A549 (cell line): ENCODE measurements at regions not wholly inside any gene's neighbourhood (a gene's known extent, or its start where the extent isn't known, plus 50 kb on each side); places are given as distances from the start of the nearest gene placed in this dataset.
"Not testable (repeated sequence)": the region's sequence is repeated elsewhere in the genome, so short reads cannot be mapped to it uniquely, and the experiment has no call there.

Source experiments
- ATAC-seq, 2 experiments: fragments of 200-7000 bp in 1 of 2; fragments of >200 bp in 1 of 2; cut with Nextera tagmentation in 1 of 2; cut with Tn5 transposase in 1 of 2; 3 replicates each; pipeline versions ENCODE4 v1.8.0 to v1.9.1; 2018 to 2020; ENCODE audit warnings: mild to moderate bottlenecking in 1 of 2, moderate library complexity in 1 of 2
- CTCF ChIA-PET: fragments of 300-600 bp; sonication (Branson Sonifier 250); formaldehyde crosslinking; extraction: SDS; loops from one replicate; lab custom pipeline; 2021; ENCODE audit warnings: antibody characterized with exemption, inconsistent platforms; lab: Yijun Ruan, JAX
- POLR2A ChIA-PET: fragments of 350-600 bp; formaldehyde crosslinking; extraction: SDS; loops from one replicate; lab custom pipeline; 2021; ENCODE audit warnings: antibody characterized with exemption, inconsistent platforms; lab: Yijun Ruan, JAX
- DNase-seq, 2 experiments: peaks; one replicate each; pipeline versions ENCODE4 v3.0.0 to v3.0.0-alpha.2; 2011 to 2016; ENCODE audit warnings: low read depth in 1 of 2, low spot score in 1 of 2
- FAIRE-seq: peaks from 2 replicates; lab custom pipeline; 2011; peaks lifted over from hg19 to GRCh38; lab: Jason Lieb, UNC
- H3K27ac ChIP-seq, 2 experiments: fragments of >200 bp; sonication (Bioruptor Twin); formaldehyde crosslinking; 3 replicates each; pipeline ENCODE4 v1.5.1; 2016 to 2017
- H3K4me1 ChIP-seq: fragments of >200 bp; sonication (Bioruptor Twin); formaldehyde crosslinking; 3 replicates; pipeline ENCODE4 v1.6.1; 2016
- H3K4me2 ChIP-seq: fragments of >200 bp; sonication (Bioruptor Twin); formaldehyde crosslinking; 3 replicates; pipeline ENCODE4 v1.6.1; 2016
- H3K4me3 ChIP-seq: fragments of >200 bp; sonication (Bioruptor Twin); formaldehyde crosslinking; 3 replicates; pipeline ENCODE4 v1.5.1; 2016
- H3K9me3 ChIP-seq: fragments of >200 bp; sonication (Bioruptor Twin); formaldehyde crosslinking; 3 replicates; pipeline ENCODE4 v1.6.1; 2016
- BCL3 ChIP-seq: fragments of >200 bp; sonication (Bioruptor Twin); formaldehyde crosslinking; IDR thresholded peaks from 3 replicates; pipeline ENCODE4 v1.6.1; 2016
- BHLHE40 ChIP-seq: IDR thresholded peaks from 2 replicates; pipeline ENCODE4 v1.6.1; 2012; ENCODE audit warnings: low read depth, low read length, inconsistent platforms
- CEBPB ChIP-seq, 2 experiments: fragments of >200 bp in 1 of 2; sonication (Bioruptor Twin) in 1 of 2; formaldehyde crosslinking in 1 of 2; IDR thresholded peaks; 2 replicates each; pipeline ENCODE4 v1.6.1; 2012 to 2016
- CHD2 ChIP-seq: fragments of 150-350 bp; IDR thresholded peaks from 2 replicates; pipeline ENCODE4 v1.6.1; 2014; ENCODE audit warnings: low read length; ENCODE audit not compliant: partially characterized antibody
- CTCF ChIP-seq: fragments of >200 bp; sonication (Bioruptor Twin); formaldehyde crosslinking; IDR thresholded peaks from 3 replicates; pipeline ENCODE4 v1.5.1; 2016
- EHMT2 ChIP-seq: fragments of 200-600 bp; sonication (generic); IDR thresholded peaks from 2 replicates; pipeline ENCODE4 v1.6.1; 2016; ENCODE audit warnings: antibody characterized with exemption, low read depth, mild to moderate bottlenecking, moderate library complexity
- ESRRA ChIP-seq: fragments of 150-350 bp; IDR thresholded peaks from 2 replicates; pipeline ENCODE4 v1.6.1; 2014; ENCODE audit warnings: mild to moderate bottlenecking, low read length, borderline replicate concordance
- FOSB ChIP-seq: fragments of 250-450 bp; sonication (Bioruptor Pico); IDR thresholded peaks from 2 replicates; pipeline ENCODE4 v1.5.0; 2020; ENCODE audit warnings: mild to moderate bottlenecking, moderate library complexity
- FOXS1 ChIP-seq: fragments of 250-450 bp; sonication (Bioruptor Pico); IDR thresholded peaks from 2 replicates; pipeline ENCODE4 v1.5.0; 2020; ENCODE audit warnings: mild to moderate bottlenecking, moderate library complexity
- HEYL ChIP-seq: fragments of 250-450 bp; sonication (Bioruptor Pico); IDR thresholded peaks from 2 replicates; pipeline ENCODE4 v1.8.0; 2021; ENCODE audit warnings: mild to moderate bottlenecking, moderate library complexity
- HOXA7 ChIP-seq: fragments of 250-450 bp; sonication (Bioruptor Pico); IDR thresholded peaks from 2 replicates; pipeline ENCODE4 v1.5.0; 2020; ENCODE audit warnings: mild to moderate bottlenecking, moderate library complexity
- JUN ChIP-seq, 2 experiments: fragments of >200 bp; sonication (Bioruptor Twin); formaldehyde crosslinking; IDR thresholded peaks; 2 replicates in 1 of 2; 3 replicates in 1 of 2; pipeline ENCODE4 v1.6.1; 2016 to 2017
- KDM1A ChIP-seq: fragments of 200-600 bp; sonication (generic); IDR thresholded peaks from 2 replicates; pipeline ENCODE4 v1.6.1; 2016; ENCODE audit warnings: low read depth, mild to moderate bottlenecking
- KDM5A ChIP-seq: fragments of 200-600 bp; sonication (generic); IDR thresholded peaks from 2 replicates; pipeline ENCODE4 v1.6.1; 2016; ENCODE audit warnings: antibody characterized with exemption, mild to moderate bottlenecking
- MAX ChIP-seq: IDR thresholded peaks from 2 replicates; pipeline ENCODE4 v1.6.1; 2012
- NFE2L2 ChIP-seq: fragments of 150-350 bp; conservative IDR thresholded peaks from 2 replicates; pipeline ENCODE4 v1.6.1; 2014; ENCODE audit warnings: low read length
- NPAS2 ChIP-seq: fragments of 250-450 bp; sonication (Bioruptor Pico); IDR thresholded peaks from 2 replicates; pipeline ENCODE4 v1.8.0; 2022; ENCODE audit warnings: mild to moderate bottlenecking, moderate library complexity, borderline replicate concordance
- NR3C1 ChIP-seq: fragments of >200 bp; sonication (Bioruptor Twin); formaldehyde crosslinking; IDR thresholded peaks from 3 replicates; pipeline ENCODE4 v1.6.1; 2017
- PHF8 ChIP-seq: fragments of 200-600 bp; sonication (generic); IDR thresholded peaks from 2 replicates; pipeline ENCODE4 v1.6.1; 2016; ENCODE audit warnings: low read depth, mild to moderate bottlenecking, antibody characterized with exemption, moderate library complexity, borderline replicate concordance
- RAD21 ChIP-seq, 2 experiments: fragments of >200 bp in 1 of 2; sonication (Bioruptor Twin) in 1 of 2; formaldehyde crosslinking in 1 of 2; IDR thresholded peaks in 1 of 2; conservative IDR thresholded peaks in 1 of 2; 2 replicates in 1 of 2; 3 replicates in 1 of 2; pipeline ENCODE4 v1.6.1; 2012 to 2018; ENCODE audit warnings: inconsistent platforms in 1 of 2
- RCOR1 ChIP-seq: fragments of 150-350 bp; IDR thresholded peaks from 2 replicates; pipeline ENCODE4 v1.6.1; 2014; ENCODE audit warnings: antibody characterized with exemption, low read length, low read depth
- REST ChIP-seq: fragments of 200-600 bp; sonication (generic); IDR thresholded peaks from 2 replicates; pipeline ENCODE4 v1.6.1; 2016; ENCODE audit warnings: antibody characterized with exemption, mild to moderate bottlenecking, moderate library complexity
- RFX5 ChIP-seq: fragments of 450-650 bp; IDR thresholded peaks from 2 replicates; pipeline ENCODE4 v1.7.1; 2014; ENCODE audit warnings: antibody characterized with exemption, mild to moderate bottlenecking, moderate library complexity
- RNF2 ChIP-seq: fragments of 200-600 bp; sonication (generic); IDR thresholded peaks from 2 replicates; pipeline ENCODE4 v1.6.1; 2016; ENCODE audit warnings: low read depth, mild to moderate bottlenecking, antibody characterized with exemption, moderate library complexity, borderline replicate concordance
- SMC3 ChIP-seq: fragments of >200 bp; sonication (Bioruptor Twin); formaldehyde crosslinking; IDR thresholded peaks from 3 replicates; pipeline ENCODE4 v1.6.1; 2018; ENCODE audit warnings: inconsistent platforms
- TP53 ChIP-seq: fragments of 250-450 bp; sonication (Bioruptor Pico); IDR thresholded peaks from 2 replicates; pipeline ENCODE4 v1.5.0; 2021; ENCODE audit warnings: mild to moderate bottlenecking, moderate library complexity
- ZC3H11A ChIP-seq: fragments of 450-650 bp; IDR thresholded peaks from 2 replicates; pipeline ENCODE4 v1.6.1; 2014; ENCODE audit warnings: antibody characterized with exemption, mild to moderate bottlenecking
- ZFP36 ChIP-seq: fragments of 450-650 bp; IDR thresholded peaks from 2 replicates; pipeline ENCODE4 v1.6.1; 2014; ENCODE audit warnings: borderline replicate concordance; ENCODE audit not compliant: partially characterized antibody
- ZNF302 ChIP-seq: fragments of 250-450 bp; sonication (Bioruptor Pico); IDR thresholded peaks from 2 replicates; pipeline ENCODE4 v1.9.0; 2021; ENCODE audit warnings: inconsistent platforms, mild to moderate bottlenecking, moderate library complexity
- WGBS: methylation state at CpG from one replicate; pipeline ENCODE4 v1.1.6; 2017; ENCODE audit errors: missing lambda C conversion rate; 5-methylcytosine and 5-hydroxymethylcytosine counted together

- ATAC-seq (no peak), FAIRE-seq (no peak), DNase-seq (no peak)
- no peaks in the 10 kb centered on the region for H3K9me3 ChIP-seq
- 25% methylated on average over 3 of the region's 3 CpGs for WGBS
- no peak overlapping the region for H3K4me2 ChIP-seq
- H3K4me1 ChIP-seq = no peaks in the 10 kb centered on the region
- TF ChIP-seq KDM5A = no peak
- TF ChIP-seq BCL3 = no peak
- no peak for TF ChIP-seq ZNF302
- TF ChIP-seq CEBPB (IDR thresholded peaks at IDR 0.05) = no peak
- TF ChIP-seq ZC3H11A = no peak
- no peak for TF ChIP-seq RNF2
- no peak for TF ChIP-seq RCOR1
- no peak for TF ChIP-seq CHD2
- no peak for TF ChIP-seq MAX
- no peak for TF ChIP-seq CTCF
- no peak for TF ChIP-seq SMC3
- ChIA-PET POLR2A (no interaction called here), CTCF (no interaction called here)
- no peak overlapping the region for H3K27ac ChIP-seq
- H3K4me3 ChIP-seq = no peak overlapping the region
Measured at GRCh38 chr1:103441342-103441741, 84.2 kb upstream of the RNPC3 start.

- H3K9me3 ChIP-seq, FAIRE-seq, POLR2A ChIA-PET, CTCF ChIA-PET, DNase-seq, ATAC-seq, H3K4me2 ChIP-seq, H3K4me1 ChIP-seq, H3K4me3 ChIP-seq, H3K27ac ChIP-seq: not testable (repeated sequence)
- WGBS = 78% methylated on average over 4 of the region's 4 CpGs
Measured at GRCh38 chr1:103436568-103437100, 88.9 kb upstream of the RNPC3 start.

- ChIA-PET CTCF (no interaction called here), POLR2A (no interaction called here)
- DNase-seq (no peak), FAIRE-seq (no peak), ATAC-seq (no peak)
- Histone ChIP-seq H3K4me1 (no peaks in the 10 kb centered on the region), H3K4me3 (no peak overlapping the region), H3K9me3 (no peaks in the 10 kb centered on the region), H3K27ac (no peak overlapping the region), H3K4me2 (no peak overlapping the region)
- TF ChIP-seq TP53 (CRISPR knock-in tag) (no peak), NR3C1 (no peak), KDM1A (no peak), HOXA7 (CRISPR knock-in tag) (no peak), NPAS2 (no peak), PHF8 (no peak), EHMT2 (no peak), RFX5 (no peak), REST (no peak), ESRRA (no peak), JUN (IDR thresholded peaks at IDR 0.05) (no peak), FOXS1 (CRISPR knock-in tag) (no peak), BHLHE40 (no peak), RAD21 (conservative IDR thresholded peaks at IDR 0.05 in 1 of 2, IDR thresholded peaks at IDR 0.05 in 1 of 2) (no peak), FOSB (CRISPR knock-in tag) (no peak), ZFP36 (no peak), NFE2L2 (no peak), HEYL (CRISPR knock-in tag) (no peak)
- WGBS = 24% methylated on average over 1 of the region's 1 CpG
Measured at GRCh38 chr1:103435443-103435842, 90.1 kb upstream of the RNPC3 start.
